Adrenal gland (tissue), 5 donors: ENCODE measurements at regions not wholly inside any gene's neighbourhood (a gene's known extent, or its start where the extent isn't known, plus 50 kb on each side); places are given as distances from the start of the nearest gene placed in this dataset.

Experiments used
- POLR2A ChIP-seq, 2 donors: fragments of 450-650 bp; IDR thresholded peaks; one replicate each; pipeline ENCODE4 v1.6.1; 2017; ENCODE audit warnings: antibody characterized with exemption in 2 of 2, mild to moderate bottlenecking in 2 of 2, moderate library complexity in 1 of 2
- TF ChIP-seq, protein P1 (sequence below), 6 experiments: fragments of 450-650 bp in 4 of 6; fragments of 200-600 bp in 2 of 6; sonication (generic) in 1 of 6; IDR thresholded peaks; 1 replicate in 5 of 6; 2 replicates in 1 of 6; pipeline versions ENCODE4 v1.5.1 to v1.8.0; 2016 to 2021; ENCODE audit warnings: antibody characterized with exemption in 6 of 6, mild to moderate bottlenecking in 2 of 6, moderate library complexity in 1 of 6
- donor health status: DM: no; HTN: no; CAD: no.

GRCh38 chr16:63298993-63299392, 1262.8 kb upstream of the CDH8 start:
- TF ChIP-seq, protein P1, sequence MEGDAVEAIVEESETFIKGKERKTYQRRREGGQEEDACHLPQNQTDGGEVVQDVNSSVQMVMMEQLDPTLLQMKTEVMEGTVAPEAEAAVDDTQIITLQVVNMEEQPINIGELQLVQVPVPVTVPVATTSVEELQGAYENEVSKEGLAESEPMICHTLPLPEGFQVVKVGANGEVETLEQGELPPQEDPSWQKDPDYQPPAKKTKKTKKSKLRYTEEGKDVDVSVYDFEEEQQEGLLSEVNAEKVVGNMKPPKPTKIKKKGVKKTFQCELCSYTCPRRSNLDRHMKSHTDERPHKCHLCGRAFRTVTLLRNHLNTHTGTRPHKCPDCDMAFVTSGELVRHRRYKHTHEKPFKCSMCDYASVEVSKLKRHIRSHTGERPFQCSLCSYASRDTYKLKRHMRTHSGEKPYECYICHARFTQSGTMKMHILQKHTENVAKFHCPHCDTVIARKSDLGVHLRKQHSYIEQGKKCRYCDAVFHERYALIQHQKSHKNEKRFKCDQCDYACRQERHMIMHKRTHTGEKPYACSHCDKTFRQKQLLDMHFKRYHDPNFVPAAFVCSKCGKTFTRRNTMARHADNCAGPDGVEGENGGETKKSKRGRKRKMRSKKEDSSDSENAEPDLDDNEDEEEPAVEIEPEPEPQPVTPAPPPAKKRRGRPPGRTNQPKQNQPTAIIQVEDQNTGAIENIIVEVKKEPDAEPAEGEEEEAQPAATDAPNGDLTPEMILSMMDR (IDR thresholded peaks at IDR 0.05): no peak
- TF ChIP-seq POLR2A (IDR thresholded peaks at IDR 0.05): no peak
